ENCODE measurements at regions not wholly inside any gene's neighbourhood (a gene's known extent, or its start where the extent isn't known, plus 50 kb on each side); places are given as distances from the start of the nearest gene placed in this dataset.

DNA sequence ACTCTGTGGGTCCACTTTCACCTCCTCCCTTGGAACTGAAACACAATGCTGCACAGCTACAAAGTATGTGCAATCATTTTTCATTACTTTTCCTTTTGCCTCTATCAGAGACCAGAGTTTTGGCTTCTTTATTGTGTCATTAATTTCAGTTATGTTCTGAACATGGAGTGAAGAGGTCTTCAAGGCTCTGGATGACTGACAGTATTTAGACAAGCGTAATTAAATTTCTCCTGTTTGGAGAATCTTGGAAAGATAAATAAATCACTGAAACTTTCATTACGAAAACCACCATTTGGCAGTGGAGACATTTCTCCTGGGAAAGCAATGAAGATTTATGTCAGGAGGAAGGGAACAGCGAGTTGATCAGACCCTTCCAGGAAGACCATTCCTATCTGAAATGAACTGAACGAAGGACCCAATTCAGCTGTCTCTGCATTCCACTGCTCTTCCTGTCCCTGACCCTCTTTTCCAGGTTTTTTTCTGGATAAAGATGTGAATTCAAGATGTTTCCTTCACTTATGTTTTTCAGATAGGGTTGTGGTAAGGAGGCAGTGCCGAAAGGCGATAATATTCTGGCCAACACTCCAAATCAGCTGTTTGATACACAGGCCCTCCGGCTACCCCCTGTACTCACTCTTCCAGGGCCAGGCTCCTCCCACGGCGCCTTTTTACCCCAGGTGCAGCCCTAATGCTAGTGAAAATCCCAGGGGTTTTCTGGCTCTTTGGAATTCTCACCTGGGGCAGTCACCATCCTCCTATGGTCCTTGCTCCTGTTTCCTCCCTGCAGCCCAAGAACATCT, 77.2 kb upstream of the OSMR start:
- no peaks in the 10 kb centered on the region for H3K27me3 ChIP-seq (ENCODE audit: insufficient read depth, low read length, poor library complexity, severe bottlenecking)
- TF ChIP-seq, protein P1, sequence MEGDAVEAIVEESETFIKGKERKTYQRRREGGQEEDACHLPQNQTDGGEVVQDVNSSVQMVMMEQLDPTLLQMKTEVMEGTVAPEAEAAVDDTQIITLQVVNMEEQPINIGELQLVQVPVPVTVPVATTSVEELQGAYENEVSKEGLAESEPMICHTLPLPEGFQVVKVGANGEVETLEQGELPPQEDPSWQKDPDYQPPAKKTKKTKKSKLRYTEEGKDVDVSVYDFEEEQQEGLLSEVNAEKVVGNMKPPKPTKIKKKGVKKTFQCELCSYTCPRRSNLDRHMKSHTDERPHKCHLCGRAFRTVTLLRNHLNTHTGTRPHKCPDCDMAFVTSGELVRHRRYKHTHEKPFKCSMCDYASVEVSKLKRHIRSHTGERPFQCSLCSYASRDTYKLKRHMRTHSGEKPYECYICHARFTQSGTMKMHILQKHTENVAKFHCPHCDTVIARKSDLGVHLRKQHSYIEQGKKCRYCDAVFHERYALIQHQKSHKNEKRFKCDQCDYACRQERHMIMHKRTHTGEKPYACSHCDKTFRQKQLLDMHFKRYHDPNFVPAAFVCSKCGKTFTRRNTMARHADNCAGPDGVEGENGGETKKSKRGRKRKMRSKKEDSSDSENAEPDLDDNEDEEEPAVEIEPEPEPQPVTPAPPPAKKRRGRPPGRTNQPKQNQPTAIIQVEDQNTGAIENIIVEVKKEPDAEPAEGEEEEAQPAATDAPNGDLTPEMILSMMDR (conservative IDR thresholded peaks at IDR 0.05; ENCODE audit: low read length), result no peak
- TF ChIP-seq EZH2phosphoT487 (IDR thresholded peaks at IDR 0.05; ENCODE audit: borderline replicate concordance), result no peak
- H3K36me3 ChIP-seq (ENCODE audit: insufficient read depth, low read length), result no peaks in the 10 kb centered on the region
- H3K79me2 ChIP-seq (ENCODE audit: insufficient read depth, low read length), result no peaks in the 10 kb centered on the region
- H3K9me2 ChIP-seq (replicated peaks; ENCODE audit: low read depth, low read length), result 0 out of 2 replicates have a peak, but pooled peaks cover 5% of the 10 kb centered on the region
- H3K9ac ChIP-seq (ENCODE audit: low read depth, low read length, poor library complexity, severe bottlenecking), result no peak overlapping the region
- H2AFZ ChIP-seq (ENCODE audit: low read length), result no peak overlapping the region
- no peaks in the 10 kb centered on the region for H3K4me1 ChIP-seq (ENCODE audit: insufficient read depth, low read length, poor library complexity, severe bottlenecking)
- no peaks in the 10 kb centered on the region for H3F3A ChIP-seq (ENCODE audit: low read depth)
- H3K4me3 ChIP-seq (ENCODE audit: low read length, poor library complexity, severe bottlenecking), result no peak overlapping the region
- H3K4me2 ChIP-seq (ENCODE audit: low read depth, low read length, poor library complexity, severe bottlenecking), result no peak overlapping the region
- no peaks in the 10 kb centered on the region for H4K20me1 ChIP-seq (ENCODE audit: insufficient read depth, low read length, poor library complexity, severe bottlenecking)
- no peaks in the 10 kb centered on the region; the same call in 1 of the 2 replicates for H3K9me3 ChIP-seq (ENCODE audit: insufficient read depth, low read depth, low read length)

DNA sequence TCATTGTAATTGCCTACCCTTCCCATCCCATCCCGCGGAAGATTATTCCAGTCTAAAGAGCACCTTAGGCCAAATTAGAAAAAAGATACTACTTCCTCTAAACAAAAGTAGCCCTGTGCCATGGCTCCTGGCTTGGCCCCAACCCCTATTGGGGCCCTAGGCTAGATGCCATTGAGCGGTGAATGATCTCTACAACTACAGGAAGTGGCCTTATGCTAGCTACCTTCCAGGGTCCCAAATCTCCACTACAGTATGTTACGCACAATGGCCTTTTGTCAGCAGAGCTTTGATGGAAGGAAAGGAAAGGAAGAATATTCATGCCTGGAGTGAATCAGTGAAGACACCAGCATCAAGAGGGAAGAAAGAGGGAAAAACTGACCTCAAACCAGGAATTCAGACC, 73.3 kb upstream of the OSMR start:
- H3K4me2 ChIP-seq (ENCODE audit: low read depth, low read length, poor library complexity, severe bottlenecking), result no peak overlapping the region
- no peaks in the 10 kb centered on the region for H4K20me1 ChIP-seq (ENCODE audit: insufficient read depth, low read length, poor library complexity, severe bottlenecking)
- no peak overlapping the region for H3K4me3 ChIP-seq (ENCODE audit: low read length, poor library complexity, severe bottlenecking)
- no peaks in the 10 kb centered on the region for H3F3A ChIP-seq (ENCODE audit: low read depth)
- H3K4me1 ChIP-seq (ENCODE audit: insufficient read depth, low read length, poor library complexity, severe bottlenecking), result no peaks in the 10 kb centered on the region
- no peaks in the 10 kb centered on the region; the same call in 1 of the 2 replicates for H3K9me3 ChIP-seq (ENCODE audit: insufficient read depth, low read depth, low read length)
- no peaks in the 10 kb centered on the region for H3K36me3 ChIP-seq (ENCODE audit: insufficient read depth, low read length)
- no peaks in the 10 kb centered on the region for H3K27me3 ChIP-seq (ENCODE audit: insufficient read depth, low read length, poor library complexity, severe bottlenecking)
- no peak for TF ChIP-seq EZH2phosphoT487 (IDR thresholded peaks at IDR 0.05; ENCODE audit: borderline replicate concordance)
- TF ChIP-seq, protein P1 (conservative IDR thresholded peaks at IDR 0.05; ENCODE audit: low read length), result no peak
- no peak overlapping the region for H2AFZ ChIP-seq (ENCODE audit: low read length)
- H3K9ac ChIP-seq (ENCODE audit: low read depth, low read length, poor library complexity, severe bottlenecking), result no peak overlapping the region
- no peaks in the 10 kb centered on the region for H3K79me2 ChIP-seq (ENCODE audit: insufficient read depth, low read length)
- H3K9me2 ChIP-seq (replicated peaks; ENCODE audit: low read depth, low read length), result 0 out of 2 replicates have a peak, but pooled peaks cover 5% of the 10 kb centered on the region

GRCh38 chr5:38775218-38775840, 70.5 kb upstream of the OSMR start:
- H3K27me3 ChIP-seq (ENCODE audit: insufficient read depth, low read length, poor library complexity, severe bottlenecking), result no peaks in the 10 kb centered on the region
- no peaks in the 10 kb centered on the region for H3K9me3 ChIP-seq (ENCODE audit: insufficient read depth, low read depth, low read length)
- H3K4me1 ChIP-seq (ENCODE audit: insufficient read depth, low read length, poor library complexity, severe bottlenecking), result no peaks in the 10 kb centered on the region
- H2AFZ ChIP-seq (ENCODE audit: low read length), result no peak overlapping the region
- H3K4me3 ChIP-seq (ENCODE audit: low read length, poor library complexity, severe bottlenecking), result no peak overlapping the region
- TF ChIP-seq, protein P1 (conservative IDR thresholded peaks at IDR 0.05; ENCODE audit: low read length), result no peak
- no peak for TF ChIP-seq EZH2phosphoT487 (IDR thresholded peaks at IDR 0.05; ENCODE audit: borderline replicate concordance)
- no peak overlapping the region for H3K4me2 ChIP-seq (ENCODE audit: low read depth, low read length, poor library complexity, severe bottlenecking)
- no peaks in the 10 kb centered on the region for H3K9me2 ChIP-seq (replicated peaks; ENCODE audit: low read depth, low read length)
- H3K79me2 ChIP-seq (ENCODE audit: insufficient read depth, low read length), result no peaks in the 10 kb centered on the region
- H3F3A ChIP-seq (ENCODE audit: low read depth), result no peaks in the 10 kb centered on the region
- H3K9ac ChIP-seq (ENCODE audit: low read depth, low read length, poor library complexity, severe bottlenecking), result no peak overlapping the region
- H4K20me1 ChIP-seq (ENCODE audit: insufficient read depth, low read length, poor library complexity, severe bottlenecking), result no peaks in the 10 kb centered on the region
- H3K36me3 ChIP-seq (ENCODE audit: insufficient read depth, low read length), result no peaks in the 10 kb centered on the region
